Fibroblast of the aortic adventitia (primary cell): ENCODE measurements at regions not wholly inside any gene's neighbourhood (a gene's known extent, or its start where the extent isn't known, plus 50 kb on each side); places are given as distances from the start of the nearest gene placed in this dataset.

Experiments
- DNase-seq: peaks from one replicate; pipeline ENCODE4 v3.0.0-alpha.2; 2010; ENCODE audit warnings: low read depth
- H3K4me3 ChIP-seq: 2 replicates; pipeline ENCODE4 v1.5.1; 2011; ENCODE audit warnings: low read depth, mild to moderate bottlenecking, control low read depth, low read length, moderate library complexity
- TF ChIP-seq, protein P1 (sequence below): IDR thresholded peaks from 2 replicates; pipeline ENCODE4 v1.5.1; 2011; ENCODE audit warnings: mild to moderate bottlenecking, low read length, control low read depth, inconsistent platforms; ENCODE audit not compliant: insufficient read depth

DNA sequence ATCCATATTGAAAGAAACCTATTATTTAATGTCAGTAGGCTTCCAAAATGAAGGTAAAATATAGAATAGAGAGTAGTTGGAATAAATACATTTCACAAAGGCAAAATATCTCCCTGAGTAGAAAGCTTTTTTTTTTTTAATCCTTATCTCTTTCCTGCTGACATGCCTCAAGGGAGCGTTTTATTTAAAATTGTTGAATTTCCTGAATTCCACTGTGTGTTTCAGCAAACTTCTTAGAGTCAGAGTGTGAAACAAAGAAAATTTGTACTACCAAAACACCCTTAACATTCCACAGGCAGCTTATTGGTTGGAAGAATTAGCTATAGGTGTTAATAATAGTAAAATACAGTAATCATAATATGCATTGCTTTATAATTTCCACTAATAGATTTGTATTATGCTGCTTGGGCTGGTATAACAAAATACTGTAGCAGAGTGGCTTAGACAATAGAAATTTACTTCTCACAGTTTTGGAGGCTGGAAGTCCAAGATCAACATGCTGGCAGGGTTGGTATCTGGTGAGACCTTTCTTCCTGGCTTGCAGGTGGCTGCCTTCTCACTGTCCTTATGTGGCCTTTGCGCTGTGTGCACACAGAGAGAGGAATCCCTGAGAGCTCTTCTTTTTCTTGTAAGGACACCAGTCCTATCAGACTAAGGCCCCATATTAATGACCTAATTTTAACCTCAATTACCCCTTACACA lies 468.4 kb upstream of the C1orf87 start:
- H3K4me3 ChIP-seq, result no peak overlapping the region
- DNase-seq, result peak; percentile 31
- TF ChIP-seq, protein P1, sequence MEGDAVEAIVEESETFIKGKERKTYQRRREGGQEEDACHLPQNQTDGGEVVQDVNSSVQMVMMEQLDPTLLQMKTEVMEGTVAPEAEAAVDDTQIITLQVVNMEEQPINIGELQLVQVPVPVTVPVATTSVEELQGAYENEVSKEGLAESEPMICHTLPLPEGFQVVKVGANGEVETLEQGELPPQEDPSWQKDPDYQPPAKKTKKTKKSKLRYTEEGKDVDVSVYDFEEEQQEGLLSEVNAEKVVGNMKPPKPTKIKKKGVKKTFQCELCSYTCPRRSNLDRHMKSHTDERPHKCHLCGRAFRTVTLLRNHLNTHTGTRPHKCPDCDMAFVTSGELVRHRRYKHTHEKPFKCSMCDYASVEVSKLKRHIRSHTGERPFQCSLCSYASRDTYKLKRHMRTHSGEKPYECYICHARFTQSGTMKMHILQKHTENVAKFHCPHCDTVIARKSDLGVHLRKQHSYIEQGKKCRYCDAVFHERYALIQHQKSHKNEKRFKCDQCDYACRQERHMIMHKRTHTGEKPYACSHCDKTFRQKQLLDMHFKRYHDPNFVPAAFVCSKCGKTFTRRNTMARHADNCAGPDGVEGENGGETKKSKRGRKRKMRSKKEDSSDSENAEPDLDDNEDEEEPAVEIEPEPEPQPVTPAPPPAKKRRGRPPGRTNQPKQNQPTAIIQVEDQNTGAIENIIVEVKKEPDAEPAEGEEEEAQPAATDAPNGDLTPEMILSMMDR, result no peak

DNA sequence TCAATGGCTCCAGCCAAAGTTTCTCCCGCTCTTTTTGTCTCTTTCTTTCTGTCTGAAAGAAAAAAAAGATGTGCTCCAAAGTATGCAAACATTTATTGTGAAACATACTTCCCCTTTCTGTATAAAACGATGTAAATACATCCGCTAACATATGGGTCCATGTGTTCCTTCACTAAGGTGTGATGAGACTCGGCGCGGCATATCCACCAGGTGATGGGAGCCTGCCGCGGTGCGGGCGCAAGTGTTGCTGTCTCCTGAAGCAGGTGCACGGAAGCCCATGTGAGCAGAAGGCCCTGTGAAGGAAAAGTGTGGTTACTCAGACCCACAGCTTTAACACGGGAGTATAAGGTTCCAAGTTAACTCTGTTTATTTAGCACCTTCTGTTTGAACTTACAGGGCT lies 466.6 kb upstream of the C1orf87 start:
- H3K4me3 ChIP-seq, result no peak overlapping the region
- no peak for DNase-seq
- TF ChIP-seq, protein P1, result no peak

- TF ChIP-seq, protein P1, result no peak
- no peak for DNase-seq
- no peak overlapping the region for H3K4me3 ChIP-seq
These were observed 462.1 kb upstream of the C1orf87 start for GRCh38 chr1:60535713-60536112.

DNA sequence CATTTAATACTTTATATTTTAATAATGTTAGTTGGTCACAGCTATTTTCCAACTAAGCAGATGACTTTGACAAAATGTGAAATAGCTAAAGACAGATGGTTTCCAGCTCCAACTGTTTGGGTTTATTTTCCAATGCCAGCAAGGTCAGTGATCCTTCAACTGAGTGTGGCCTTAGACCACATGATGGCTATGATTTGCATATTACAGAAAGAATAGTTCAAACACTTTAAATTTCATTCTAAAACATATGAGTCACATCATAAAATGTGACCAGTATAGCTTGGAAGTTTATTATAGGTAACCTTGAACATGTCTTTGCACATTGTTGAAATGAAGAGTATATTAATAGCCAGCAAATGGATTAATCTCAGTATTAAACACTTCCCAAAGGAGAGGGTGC lies 454.0 kb upstream of the C1orf87 start:
- no peak overlapping the region for H3K4me3 ChIP-seq
- no peak for DNase-seq
- TF ChIP-seq, protein P1, result no peak

DNA sequence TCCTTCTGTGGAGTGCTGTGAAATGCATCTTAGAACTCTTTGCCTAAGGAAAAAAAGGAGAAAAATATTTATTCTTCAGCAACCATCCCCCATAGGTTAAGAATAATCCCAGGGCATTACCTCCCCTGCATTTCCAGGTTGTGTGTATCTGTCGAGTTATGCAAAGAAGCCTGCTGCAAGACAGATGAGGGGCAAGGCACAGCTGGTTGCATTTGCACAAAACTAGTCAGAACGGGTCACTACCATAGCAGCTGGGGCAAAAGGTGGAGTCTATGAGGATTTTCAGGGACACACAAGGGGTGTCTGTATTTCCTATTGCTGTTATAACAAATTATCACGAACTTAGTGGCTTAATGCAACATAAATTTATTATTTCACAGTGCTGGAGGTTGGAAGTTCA lies 443.4 kb upstream of the C1orf87 start:
- H3K4me3 ChIP-seq, result no peak overlapping the region
- no peak for DNase-seq
- TF ChIP-seq, protein P1, result no peak

DNA sequence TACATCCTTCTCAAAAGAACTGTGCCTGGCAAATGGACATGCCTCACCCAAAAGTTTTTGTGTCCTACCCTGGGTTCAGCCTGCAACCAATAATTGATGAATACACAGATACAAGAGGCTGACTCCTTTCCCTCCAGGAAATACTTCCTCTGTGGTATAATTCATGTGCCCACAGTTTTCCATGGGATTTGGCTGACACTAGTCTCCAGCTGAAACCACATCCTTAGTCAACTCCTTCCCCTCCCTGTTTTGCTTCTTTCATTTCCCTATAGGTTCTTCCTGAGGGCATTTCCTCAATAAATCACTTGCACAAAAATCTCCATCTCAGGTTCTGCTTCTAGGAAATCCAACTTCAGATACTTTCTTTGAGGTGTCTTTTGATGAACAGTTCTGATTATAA lies 436.6 kb upstream of the C1orf87 start:
- no peak for DNase-seq
- H3K4me3 ChIP-seq, result no peak overlapping the region
- TF ChIP-seq, protein P1, result no peak
